Adrenal gland (tissue), 5 donors: ENCODE measurements at regions not wholly inside any gene's neighbourhood (a gene's known extent, or its start where the extent isn't known, plus 50 kb on each side); places are given as distances from the start of the nearest gene placed in this dataset.

ENCODE experiments used
- CTCF ChIP-seq, 6 experiments: fragments of 450-650 bp in 4 of 6; fragments of 200-600 bp in 2 of 6; sonication (generic) in 1 of 6; IDR thresholded peaks; 1 replicate in 5 of 6; 2 replicates in 1 of 6; pipeline versions ENCODE4 v1.5.1 to v1.8.0; 2016 to 2021; ENCODE audit warnings: antibody characterized with exemption in 6 of 6, mild to moderate bottlenecking in 2 of 6, moderate library complexity in 1 of 6
- POLR2A ChIP-seq, 2 donors: fragments of 450-650 bp; IDR thresholded peaks; one replicate each; pipeline ENCODE4 v1.6.1; 2017; ENCODE audit warnings: antibody characterized with exemption in 2 of 2, mild to moderate bottlenecking in 2 of 2, moderate library complexity in 1 of 2
- donor health status: DM: no; HTN: no; CAD: no.

- TF ChIP-seq POLR2A (IDR thresholded peaks at IDR 0.05) (no peak), CTCF (IDR thresholded peaks at IDR 0.05) (no peak)
Observed at GRCh38 chr5:67807439-67807888, 408.1 kb upstream of the PIK3R1 start.
